ENCODE measurements at regions not wholly inside any gene's neighbourhood (a gene's known extent, or its start where the extent isn't known, plus 50 kb on each side); places are given as distances from the start of the nearest gene placed in this dataset.

GRCh38 chr9:31355965-31356364 lies 1028.5 kb upstream of the ACO1 start:
- Mint-ChIP-seq H3K4me3 (no peak overlapping the region), H3K9me3 (peaks cover 7% of the 10 kb centered on the region), H3K27ac (no peak overlapping the region), H3K4me1 (ENCODE audit: low read depth) (no peaks in the 10 kb centered on the region), H3K36me3 (ENCODE audit: low read depth) (no peaks in the 10 kb centered on the region), H3K27me3 (no peaks in the 10 kb centered on the region)
- POLR2A ChIA-PET = no interaction called here
- CTCF ChIA-PET = no interaction called here
- TF ChIP-seq CTCF (IDR thresholded peaks at IDR 0.05) = no peak
- intact Hi-C loops (cut with micrococcal nuclease) = no loop called here
- DNase-seq (no peak), ATAC-seq (no peak)

GRCh38 chr9:31359071-31359470 lies 1025.4 kb upstream of the ACO1 start:
- no peak overlapping the region for H3K4me3 Mint-ChIP-seq
- no peak overlapping the region for H3K27ac Mint-ChIP-seq
- no peaks in the 10 kb centered on the region for H3K4me1 Mint-ChIP-seq (ENCODE audit: low read depth)
- no peak for TF ChIP-seq CTCF (IDR thresholded peaks at IDR 0.05)
- intact Hi-C loops (cut with micrococcal nuclease) = no loop called here
- H3K9me3 Mint-ChIP-seq = peaks cover 7% of the 10 kb centered on the region
- CTCF ChIA-PET = no interaction called here
- no peaks in the 10 kb centered on the region for H3K36me3 Mint-ChIP-seq (ENCODE audit: low read depth)
- ATAC-seq (no peak), DNase-seq (no peak)
- H3K27me3 Mint-ChIP-seq = no peaks in the 10 kb centered on the region
- POLR2A ChIA-PET = no interaction called here

GRCh38 chr9:31364171-31364570 lies 1020.3 kb upstream of the ACO1 start:
- intact Hi-C loops (cut with micrococcal nuclease) = no loop called here
- ATAC-seq (no peak), DNase-seq (no peak)
- TF ChIP-seq CTCF (IDR thresholded peaks at IDR 0.05) = no peak
- Mint-ChIP-seq H3K27ac (no peak overlapping the region), H3K4me3 (no peak overlapping the region), H3K4me1 (ENCODE audit: low read depth) (no peaks in the 10 kb centered on the region), H3K36me3 (ENCODE audit: low read depth) (no peaks in the 10 kb centered on the region), H3K27me3 (no peaks in the 10 kb centered on the region), H3K9me3 (no peaks in the 10 kb centered on the region)
- ChIA-PET CTCF (no interaction called here), POLR2A (no interaction called here)

GRCh38 chr9:31372799-31373587 lies 1011.5 kb upstream of the ACO1 start:
- H3K36me3 Mint-ChIP-seq (ENCODE audit: low read depth) = no peaks in the 10 kb centered on the region
- H3K27me3 Mint-ChIP-seq = no peaks in the 10 kb centered on the region
- DNase-seq (no peak), ATAC-seq (no peak)
- no peak overlapping the region for H3K27ac Mint-ChIP-seq
- CTCF ChIA-PET = interaction anchor here (0.7 kb wide), 1 partner anchor 200 kb away, joined by 3 read pairs; no protein-coding TSS in a partner anchor
- TF ChIP-seq CTCF (IDR thresholded peaks at IDR 0.05) = no peak
- POLR2A ChIA-PET = no interaction called here
- intact Hi-C loops (cut with micrococcal nuclease) = no loop called here
- no peaks in the 10 kb centered on the region for H3K4me1 Mint-ChIP-seq (ENCODE audit: low read depth)
- peaks cover 2% of the 10 kb centered on the region for H3K9me3 Mint-ChIP-seq
- H3K4me3 Mint-ChIP-seq = no peak overlapping the region

GRCh38 chr9:31377358-31377757 lies 1007.1 kb upstream of the ACO1 start:
- CTCF ChIA-PET = no interaction called here
- DNase-seq = no peak
- no peaks in the 10 kb centered on the region for H3K4me1 Mint-ChIP-seq (ENCODE audit: low read depth)
- H3K36me3 Mint-ChIP-seq (ENCODE audit: low read depth) = no peaks in the 10 kb centered on the region
- no peak for ATAC-seq
- TF ChIP-seq CTCF (IDR thresholded peaks at IDR 0.05) = no peak
- H3K27ac Mint-ChIP-seq = no peak overlapping the region
- H3K9me3 Mint-ChIP-seq = peaks cover 5% of the 10 kb centered on the region
- no peak overlapping the region for H3K4me3 Mint-ChIP-seq
- no peaks in the 10 kb centered on the region for H3K27me3 Mint-ChIP-seq
- POLR2A ChIA-PET = no interaction called here
- intact Hi-C loops (cut with micrococcal nuclease) = no loop called here
